ENCODE measurements at regions not wholly inside any gene's neighbourhood (a gene's known extent, or its start where the extent isn't known, plus 50 kb on each side); places are given as distances from the start of the nearest gene placed in this dataset.

DNA sequence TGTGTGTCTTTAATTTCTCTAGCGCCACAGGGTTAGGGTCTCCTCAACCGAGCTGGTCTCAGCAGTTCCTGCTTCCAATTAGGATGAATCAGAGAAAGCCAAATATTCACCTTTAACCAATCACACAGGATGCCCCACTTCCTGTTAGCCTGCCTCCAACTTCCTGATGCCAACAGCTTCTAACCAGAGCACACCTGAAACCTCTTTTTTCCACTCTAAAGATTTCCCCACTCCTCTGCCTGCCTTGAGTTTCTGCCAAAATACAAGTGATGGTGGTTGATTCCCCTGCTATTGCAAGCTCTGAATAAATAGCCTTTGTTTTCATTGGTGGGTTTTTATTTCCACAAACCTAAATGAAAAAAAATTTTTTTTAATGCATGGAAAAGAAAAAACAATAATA, 144.7 kb upstream of the UST start:
- H3K27ac ChIP-seq = no peak overlapping the region
- no peak for TF ChIP-seq CTCF (conservative IDR thresholded peaks at IDR 0.05)

GRCh38 chr6:148608199-148608951, 138.5 kb upstream of the UST start:
- no peak overlapping the region for H3K27ac ChIP-seq
- peak; percentile 80 for TF ChIP-seq CTCF (conservative IDR thresholded peaks at IDR 0.05)

DNA sequence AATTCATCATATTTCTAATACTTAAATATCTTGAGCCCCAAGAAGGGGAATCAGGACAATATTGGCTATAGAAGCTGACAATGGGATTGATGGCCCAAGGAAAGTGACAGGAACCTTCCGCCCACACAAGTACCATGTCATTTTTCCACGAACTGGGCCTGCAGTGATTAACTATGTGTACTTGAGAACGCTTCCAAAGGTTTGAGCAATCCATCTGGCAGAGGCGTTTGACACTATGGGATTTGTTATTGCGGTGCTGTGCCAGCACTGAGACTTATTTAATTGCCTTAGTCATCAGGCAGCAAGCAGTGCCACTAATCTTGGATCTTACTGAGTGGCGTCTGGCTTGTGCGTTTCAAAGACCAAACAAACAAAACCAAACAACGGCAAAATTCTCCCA, 135.6 kb upstream of the UST start:
- no peak overlapping the region for H3K27ac ChIP-seq
- TF ChIP-seq CTCF (conservative IDR thresholded peaks at IDR 0.05) = no peak

GRCh38 chr6:148612043-148612442, 134.8 kb upstream of the UST start:
- H3K27ac ChIP-seq = no peak overlapping the region
- TF ChIP-seq CTCF (conservative IDR thresholded peaks at IDR 0.05) = no peak

GRCh38 chr6:148614602-148615001, 132.2 kb upstream of the UST start:
- TF ChIP-seq CTCF (conservative IDR thresholded peaks at IDR 0.05) = no peak
- no peak overlapping the region for H3K27ac ChIP-seq

DNA sequence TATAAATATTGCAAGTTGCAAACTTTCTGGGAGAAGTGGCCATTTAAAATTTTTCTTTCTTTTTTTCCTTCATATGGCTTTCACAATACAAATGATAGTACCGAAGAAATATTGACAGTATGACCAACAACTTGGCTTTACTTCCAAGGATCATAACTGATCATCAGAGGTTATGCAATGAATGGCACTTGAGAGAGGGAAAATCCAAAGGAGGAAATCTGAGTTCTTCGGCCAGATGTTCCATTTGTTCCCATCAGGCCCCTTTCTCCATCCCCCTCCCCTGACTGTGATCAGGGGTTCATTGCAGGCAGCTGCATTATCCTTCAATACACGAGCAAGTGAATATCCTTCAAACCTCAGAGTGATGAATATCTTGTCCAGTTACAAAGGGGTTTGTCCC, 130.0 kb upstream of the UST start:
- no peak overlapping the region for H3K27ac ChIP-seq
- TF ChIP-seq CTCF (conservative IDR thresholded peaks at IDR 0.05) = no peak

DNA sequence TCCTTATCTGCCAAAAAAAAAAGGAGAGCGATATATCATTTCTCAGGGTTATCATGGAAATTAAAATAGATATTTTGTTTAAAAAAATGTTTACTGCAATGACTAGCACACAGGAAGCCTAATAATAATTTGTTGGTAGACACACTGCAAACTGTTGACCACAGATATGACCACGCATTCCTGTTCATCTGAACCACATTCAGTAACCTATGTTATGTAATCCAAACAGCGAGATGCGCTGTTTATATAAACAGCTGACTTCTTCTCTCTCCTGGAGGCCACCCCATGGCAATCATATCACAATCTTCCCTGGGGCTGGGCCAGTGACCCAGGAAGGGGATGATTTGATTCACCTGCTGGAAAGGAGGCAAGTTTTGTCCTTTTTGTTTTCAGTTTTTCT, 129.3 kb upstream of the UST start:
- H3K27ac ChIP-seq = no peak overlapping the region
- no peak for TF ChIP-seq CTCF (conservative IDR thresholded peaks at IDR 0.05)

All from VCaP (cell line).